T-helper 22 cell (primary cell): ENCODE measurements at regions not wholly inside any gene's neighbourhood (a gene's known extent, or its start where the extent isn't known, plus 50 kb on each side); places are given as distances from the start of the nearest gene placed in this dataset.
"Not testable (repeated sequence)": the region's sequence is repeated elsewhere in the genome, so short reads cannot be mapped to it uniquely, and the experiment has no call there.

Source experiments
- DNase-seq: peaks from one replicate; pipeline ENCODE4 v3.0.0-alpha.2; 2020; ENCODE audit warnings: low read depth

DNA sequence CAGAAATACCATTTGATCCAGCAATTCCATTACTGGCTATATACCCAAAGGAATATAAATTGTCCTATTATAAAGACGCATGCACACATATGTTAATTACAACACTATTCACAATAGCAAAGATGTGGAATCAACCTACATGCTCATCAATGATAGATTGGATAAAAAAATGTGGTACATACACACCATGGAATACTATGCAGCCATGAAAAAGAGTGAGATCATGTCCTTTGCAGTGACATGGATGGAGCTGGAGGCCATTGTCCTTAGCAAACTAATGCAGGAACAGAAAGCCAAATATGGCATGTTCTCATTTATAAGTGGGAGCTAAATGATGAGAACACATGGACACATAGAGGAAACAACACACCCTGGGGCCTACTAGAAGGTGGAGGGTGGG lies 78.3 kb upstream of the EED start:
- not testable (repeated sequence) for DNase-seq

DNA sequence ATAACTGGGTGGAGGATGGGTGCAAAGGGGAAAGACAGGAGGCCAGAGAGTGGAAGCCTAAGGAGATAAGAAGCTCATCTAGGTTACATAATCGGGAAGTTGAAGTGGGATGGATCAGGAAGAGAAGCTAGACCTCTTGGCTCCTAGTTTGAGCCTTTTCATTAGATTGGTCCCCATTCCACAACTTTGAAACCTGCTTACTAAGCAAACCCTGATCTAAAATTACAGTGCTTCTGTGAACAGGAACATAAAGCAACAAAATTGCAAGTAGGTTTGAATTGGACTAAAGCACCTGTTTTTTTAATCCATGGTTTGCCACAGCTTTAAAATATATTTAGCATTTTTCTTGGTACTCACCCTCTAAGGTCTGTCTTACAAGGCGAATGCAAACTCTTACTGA lies 80.4 kb upstream of the EED start:
- DNase-seq = no peak

DNA sequence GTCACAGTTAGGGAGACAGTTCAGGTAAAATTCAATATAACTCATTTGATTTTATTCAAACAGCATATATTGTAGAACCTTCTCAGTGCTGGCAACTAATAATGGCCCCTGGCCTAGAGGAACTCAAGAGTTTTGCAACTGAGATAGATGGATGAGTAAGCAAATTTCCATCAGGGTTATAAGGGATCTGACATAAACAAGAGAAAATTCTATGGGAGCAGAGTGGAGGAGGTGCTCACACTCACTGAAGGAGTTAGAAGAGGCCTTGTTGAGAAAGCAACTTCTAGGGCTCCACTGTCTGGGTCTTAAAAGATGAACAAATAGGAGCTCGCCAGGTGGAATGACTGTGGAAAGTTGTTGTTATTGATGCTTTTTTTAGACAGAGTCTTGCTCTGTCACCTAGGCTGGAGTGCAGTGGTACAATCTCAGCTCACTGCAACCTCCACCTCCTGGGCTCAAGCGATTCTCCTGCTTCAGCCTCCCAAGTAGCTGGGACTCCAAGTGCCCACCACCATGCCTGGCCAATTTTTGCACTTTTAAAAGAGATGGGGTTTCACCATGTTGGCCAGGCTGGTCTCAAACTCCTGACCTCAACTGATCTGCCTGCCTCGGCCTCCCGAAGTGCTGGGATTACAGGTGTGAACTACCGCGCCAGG lies 81.2 kb upstream of the EED start:
- not testable (repeated sequence) for DNase-seq

DNA sequence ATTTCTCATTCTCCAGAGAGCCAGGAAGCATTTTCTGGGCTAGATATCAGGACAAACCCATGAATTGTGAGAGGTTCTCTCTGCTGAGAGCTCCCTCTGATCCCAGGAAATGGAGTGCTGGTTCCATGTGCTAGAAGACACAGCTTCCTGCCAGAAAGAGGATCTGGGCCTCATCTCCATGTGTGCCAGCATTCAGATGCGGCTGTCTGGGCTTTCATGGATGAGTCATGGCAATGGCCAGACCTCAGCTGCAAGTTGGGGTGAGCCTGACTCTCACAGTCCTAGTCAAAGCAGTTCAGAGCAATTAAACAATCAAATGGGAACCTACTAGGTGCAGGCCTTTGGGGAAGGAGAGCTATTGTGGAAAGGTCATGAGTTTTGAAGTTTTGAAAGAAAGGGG lies 82.3 kb upstream of the EED start:
- no peak for DNase-seq

DNA sequence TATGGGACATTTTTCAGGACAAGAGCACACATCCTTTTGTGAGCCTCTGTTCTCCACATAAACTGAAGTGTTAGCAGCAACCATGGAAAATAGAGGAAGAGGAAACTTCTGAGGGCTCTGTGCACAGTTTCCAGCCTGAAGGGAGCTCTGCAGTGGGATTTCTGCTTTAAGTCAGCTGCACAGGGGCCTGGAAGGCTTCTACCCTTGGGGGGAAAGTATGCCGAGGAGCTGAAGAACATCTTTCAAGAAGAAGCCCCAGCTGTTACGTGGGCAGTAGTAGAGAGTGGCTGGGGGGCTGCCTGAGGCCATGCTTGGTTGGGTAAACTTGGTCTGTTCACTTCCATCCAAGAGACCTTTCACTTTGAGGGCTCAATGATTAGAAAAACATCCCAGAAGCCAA lies 82.7 kb upstream of the EED start:
- no peak for DNase-seq

DNA sequence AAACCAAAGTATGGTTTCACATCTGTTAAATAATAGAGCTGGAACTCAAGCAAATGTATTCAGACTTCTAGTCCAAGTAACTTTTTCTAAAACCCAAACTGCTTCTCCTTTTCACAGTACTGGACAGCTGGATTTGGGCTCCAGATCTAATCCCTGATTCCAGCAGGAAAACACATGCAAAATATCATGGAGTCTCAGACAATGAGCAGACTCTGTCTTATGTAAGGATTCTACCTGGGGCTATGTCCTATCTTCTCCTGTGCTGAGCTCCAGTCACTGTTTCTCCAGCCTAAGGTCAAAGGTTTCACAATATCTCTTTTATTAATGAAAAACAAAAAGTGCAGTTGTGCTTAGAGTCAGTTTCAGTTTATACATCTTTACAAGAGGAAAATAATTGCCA lies 83.2 kb upstream of the EED start:
- DNase-seq = no peak

DNA sequence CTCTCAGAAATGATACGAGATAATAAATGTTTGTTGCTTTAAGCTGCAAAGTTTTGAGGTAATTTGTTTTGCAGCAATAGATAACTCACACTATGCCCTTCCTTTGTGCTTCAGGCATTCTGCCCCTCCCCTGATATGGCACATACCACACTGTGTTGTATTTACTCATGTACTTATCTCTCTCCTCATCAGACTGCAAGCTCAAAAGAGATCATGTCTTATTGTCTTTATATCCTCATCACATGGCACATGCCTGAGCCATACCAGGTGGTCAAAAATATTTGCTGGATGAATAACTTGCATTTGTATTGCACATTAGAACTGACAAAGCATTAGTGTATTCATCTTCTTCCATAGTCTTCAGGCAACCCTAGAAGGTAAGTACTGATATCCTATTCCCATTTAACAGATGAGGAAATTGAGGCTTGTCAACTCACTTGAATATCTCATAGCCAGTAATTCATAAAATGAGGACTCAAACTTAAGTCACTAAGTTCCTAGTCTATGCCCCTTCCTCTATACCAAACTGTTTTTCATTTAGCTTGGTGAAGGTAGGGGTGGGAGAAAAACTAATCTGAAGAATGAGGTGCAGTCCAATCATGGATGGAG lies 83.9 kb upstream of the EED start:
- no peak for DNase-seq

DNA sequence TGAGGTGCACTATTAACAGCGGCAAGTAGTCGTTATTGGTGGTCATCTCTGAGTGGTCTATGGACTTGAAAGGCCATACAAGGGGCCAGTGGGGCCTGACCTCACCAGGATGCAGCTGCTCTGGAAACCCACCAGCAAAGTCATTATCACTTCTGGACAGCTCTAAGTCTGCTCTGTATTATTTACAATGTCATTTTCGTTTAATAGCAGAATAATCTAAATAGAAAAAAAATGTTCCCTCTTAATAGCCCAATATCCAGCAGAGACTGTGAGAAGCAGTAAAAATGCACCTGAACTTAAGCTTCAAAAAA lies 85.0 kb upstream of the EED start:
- no peak for DNase-seq

DNA sequence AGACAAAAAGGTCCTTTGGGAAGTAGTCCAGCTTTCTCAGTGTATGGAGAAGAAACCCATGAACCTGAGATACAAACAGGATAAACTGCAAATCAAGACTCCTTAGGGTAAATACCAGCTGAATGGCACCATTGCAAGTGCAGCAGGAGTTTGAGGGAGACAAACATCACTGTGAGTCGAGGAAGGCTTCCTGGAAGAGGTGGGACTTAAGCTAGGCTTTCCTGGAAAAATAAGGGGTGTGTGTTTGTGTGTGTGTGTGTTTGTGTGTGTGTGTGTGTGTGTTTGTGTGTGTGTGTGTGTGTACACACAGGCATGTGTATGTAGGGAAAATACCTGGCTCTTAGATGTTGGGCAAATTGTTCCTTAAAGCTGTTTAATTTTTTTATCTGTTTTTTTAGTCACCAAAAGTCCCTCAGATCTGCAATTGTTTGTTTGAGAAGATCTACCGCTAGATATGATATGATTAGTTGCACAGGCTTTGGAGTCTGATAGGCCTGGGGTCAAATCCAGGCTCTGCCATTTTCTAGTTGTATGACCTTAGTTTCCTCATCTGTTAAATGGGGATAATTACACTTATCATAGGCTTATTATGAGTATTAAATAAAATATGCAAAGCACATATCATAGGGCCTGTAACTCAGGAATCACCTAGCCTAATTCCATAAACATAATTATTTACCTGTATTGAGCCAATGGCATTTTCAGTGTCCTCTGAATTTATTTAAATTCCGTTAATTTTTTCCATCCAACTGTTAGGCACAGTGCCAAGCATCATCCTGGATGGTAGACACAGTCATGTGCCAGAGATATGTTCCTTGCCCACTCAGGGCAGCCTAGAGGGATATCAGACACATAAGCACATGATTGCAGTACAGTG lies 85.6 kb upstream of the EED start:
- DNase-seq = no peak

DNA sequence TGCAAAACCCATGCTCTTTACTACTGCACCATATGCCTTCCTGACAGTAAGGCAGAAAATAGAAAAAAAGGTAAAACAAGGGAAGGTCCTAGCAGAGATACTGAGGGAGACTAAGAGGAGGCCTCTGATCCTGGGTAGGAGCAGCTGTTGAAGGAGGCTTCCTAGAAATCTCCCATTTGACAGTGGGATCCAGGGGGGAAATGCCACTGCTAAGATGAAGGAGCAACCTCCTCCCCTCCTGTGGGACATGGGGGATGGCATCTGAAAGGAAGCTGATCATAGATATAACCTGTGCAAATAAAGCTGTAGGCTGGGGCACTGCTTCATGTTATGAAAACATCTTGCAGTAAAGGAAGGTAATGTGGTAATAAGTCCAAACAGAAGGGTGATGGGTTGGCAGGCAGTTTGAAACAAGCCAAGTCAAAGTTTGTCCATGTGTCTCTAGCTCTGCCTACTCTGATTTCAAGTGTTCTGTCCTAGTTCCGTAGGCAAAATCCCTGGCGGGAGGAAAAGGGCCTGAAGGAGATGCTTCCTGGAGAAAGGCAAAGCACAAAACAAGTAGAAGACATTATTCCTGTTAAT lies 86.7 kb upstream of the EED start:
- no peak for DNase-seq

DNA sequence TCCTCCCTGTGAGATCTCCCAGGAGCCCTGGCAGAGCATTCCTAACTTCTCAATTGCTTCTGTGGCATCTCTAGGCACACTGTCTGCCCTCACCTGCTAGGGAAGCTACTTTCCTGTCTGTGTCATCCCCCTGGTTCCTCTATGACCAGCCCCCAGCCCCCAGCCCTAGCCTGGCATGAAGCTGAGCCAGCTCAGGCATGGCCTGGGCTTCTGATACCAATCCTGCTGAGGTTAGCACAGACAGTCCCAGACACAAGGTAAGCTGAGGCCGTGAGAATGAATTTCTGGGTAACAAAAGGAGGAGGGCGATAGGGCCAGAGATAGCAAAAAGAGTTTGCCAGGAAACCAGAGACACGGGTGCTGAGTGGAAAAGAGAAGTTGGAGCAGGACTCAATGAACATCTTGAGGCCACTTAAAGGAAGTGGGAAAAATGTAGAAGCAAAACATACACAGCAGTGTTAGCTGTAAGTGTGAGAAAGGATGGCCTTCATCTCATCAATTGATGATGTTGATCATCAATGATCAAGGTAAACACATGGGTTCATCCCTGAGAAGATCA lies 87.6 kb upstream of the PICALM start:
- DNase-seq = no peak

DNA sequence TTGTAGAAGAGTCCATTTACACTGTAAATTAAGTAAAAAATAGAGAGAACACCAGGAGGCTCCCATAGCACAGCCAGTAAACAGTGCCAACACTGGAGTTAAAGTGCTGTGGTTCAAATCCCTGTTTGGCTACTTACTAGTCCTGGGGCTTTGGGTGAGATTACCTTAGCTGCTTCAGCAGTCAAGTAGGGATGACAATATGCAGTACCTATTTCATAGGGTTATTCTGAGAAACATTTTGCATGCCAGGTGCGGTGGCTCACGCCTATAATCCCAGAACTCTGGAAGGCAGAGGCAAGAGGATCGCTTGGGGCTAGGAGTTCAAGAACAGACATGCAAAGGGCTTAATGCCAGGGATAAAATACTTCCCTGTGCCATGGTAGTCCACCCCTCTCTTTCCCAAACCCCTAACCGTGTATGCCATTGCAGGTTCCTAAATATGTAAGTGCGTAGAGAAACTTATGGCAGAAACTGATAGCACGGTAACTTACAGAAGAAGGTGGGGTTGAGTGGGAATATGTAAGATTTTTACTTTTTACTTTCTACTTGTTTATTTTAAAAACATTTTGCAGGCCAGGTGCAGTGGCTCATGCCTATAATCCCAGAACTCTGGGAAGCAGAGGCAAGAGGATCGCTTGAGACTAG lies 86.4 kb upstream of the PICALM start:
- no peak for DNase-seq

DNA sequence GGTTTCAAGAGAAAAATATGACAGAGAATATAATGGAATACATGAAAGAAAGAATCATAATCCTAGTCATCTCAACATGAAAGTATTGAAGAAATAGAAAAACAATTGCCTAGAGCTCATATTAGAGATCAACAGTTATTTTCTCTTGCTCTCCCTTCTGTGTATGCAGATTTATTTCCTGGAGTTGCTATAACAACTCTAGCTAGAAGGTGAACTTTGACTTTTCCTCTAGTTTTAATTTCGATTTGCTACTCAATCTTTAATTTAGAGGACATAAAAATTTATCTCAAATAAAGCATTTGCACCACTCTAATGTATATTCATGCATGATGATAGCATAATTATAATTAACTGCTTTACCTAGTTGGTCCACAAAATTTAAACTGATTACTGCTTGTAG lies 84.6 kb upstream of the PICALM start:
- DNase-seq = no peak

DNA sequence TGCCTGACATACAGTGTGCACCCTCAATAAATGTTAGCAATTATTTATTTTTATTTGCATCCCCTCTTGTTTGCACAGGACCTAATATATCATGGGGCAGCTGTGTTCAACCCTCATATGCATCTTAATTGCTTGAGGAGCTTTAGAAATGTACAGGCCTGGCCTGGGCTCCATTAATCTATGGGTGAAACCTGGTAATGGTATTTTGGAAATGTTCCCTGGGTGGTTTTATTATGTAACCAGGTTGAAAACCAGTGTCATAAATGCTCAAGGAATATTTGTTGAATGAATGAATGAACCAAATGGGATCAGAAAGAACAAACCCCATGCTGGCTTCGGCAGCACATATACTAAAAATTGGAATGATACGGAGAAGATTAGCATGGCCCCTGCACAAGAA lies 84.0 kb upstream of the PICALM start:
- no peak for DNase-seq

DNA sequence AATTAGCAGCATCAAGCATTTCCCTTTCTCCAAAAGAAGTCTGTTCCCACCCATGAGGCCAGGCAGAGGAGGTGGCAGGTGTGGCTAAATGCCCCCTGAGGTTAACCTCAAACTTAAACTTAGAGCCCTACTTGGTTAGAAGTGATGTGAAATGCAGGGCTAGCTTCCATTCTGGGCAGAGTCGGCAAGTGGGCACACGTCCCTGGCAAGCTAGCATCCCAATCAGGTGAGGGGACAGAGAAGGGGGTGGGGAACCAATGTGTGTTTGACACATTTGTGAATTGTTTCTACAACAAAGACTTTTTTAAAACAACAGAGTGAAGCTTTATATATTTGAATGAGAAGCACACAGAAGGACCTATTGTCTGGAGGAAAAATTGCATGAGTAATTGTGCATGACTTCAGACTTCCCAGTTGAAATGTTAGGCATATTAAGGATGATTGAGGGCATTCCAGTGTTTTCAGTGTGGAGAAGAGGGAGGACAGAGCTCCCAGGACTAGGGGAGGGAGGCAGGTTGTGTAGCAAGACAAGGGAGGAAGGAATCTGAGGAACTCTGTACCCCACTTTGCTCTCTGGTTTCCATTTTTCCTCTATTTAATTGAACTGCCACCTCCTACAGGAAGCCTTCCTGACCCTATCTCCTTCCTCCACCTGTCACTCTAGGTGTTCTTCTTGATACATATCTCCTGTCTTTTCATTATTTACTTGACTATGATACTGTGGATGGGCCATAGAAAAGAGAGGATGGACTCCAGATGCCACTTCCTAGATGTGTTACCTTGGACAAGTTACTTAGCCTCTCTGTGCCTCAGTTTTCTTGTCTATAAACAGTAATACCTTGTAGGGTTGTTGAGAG lies 83.3 kb upstream of the PICALM start:
- DNase-seq = no peak

DNA sequence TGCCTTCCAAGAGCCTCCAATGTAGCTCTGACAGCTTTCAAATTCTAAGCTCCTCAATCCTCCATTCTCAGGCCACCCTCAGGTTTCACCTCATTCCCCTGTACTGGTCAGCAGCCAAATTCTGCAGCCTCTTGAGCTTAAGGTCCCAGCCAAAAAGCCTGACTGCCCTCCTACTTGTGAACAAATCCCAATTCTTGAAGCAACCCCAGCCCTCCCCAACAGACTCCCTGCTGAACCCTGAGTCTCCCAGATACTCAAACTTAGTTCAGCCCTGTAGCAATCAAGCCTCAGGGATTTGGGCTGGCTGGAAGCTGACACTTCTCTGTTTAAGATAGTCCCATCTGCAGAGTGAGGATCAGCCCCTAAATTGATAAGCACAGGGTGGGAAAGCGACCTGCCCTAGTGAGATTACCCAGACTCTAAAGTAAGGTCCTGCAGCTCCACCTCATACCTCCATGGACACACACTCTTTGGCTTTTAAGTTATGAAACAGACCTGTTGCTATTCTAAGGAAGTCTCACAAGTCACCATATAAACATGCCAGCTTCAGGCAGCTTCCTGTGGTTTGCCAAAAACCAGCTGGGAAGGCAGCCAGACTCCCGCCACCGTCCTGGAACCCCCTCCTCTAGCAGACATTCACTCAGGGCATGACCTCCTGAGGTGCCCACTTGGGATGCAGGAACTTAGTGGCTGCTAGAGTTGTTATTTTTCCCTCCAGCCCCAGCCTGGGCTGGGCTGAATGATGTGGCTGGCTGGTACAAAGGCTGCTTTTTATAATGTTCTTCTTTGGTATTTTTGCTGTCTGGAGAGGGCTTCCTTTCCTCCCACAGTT lies 82.5 kb upstream of the PICALM start:
- DNase-seq = no peak

DNA sequence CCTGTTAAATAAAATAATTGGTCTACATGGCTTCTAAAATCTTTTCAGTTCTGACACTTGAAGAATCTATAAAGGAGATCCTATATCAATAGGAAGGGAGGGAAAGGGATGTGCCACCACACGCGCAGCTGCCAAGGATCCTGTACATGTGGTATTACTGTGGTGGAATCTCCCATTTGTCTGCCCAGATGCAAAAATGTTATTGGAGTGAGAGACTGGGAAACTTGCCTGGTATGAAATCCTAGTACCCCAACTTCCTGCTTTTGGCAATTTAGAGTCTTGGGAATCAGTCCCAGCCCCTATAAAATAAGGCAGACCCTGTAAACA lies 81.9 kb upstream of the PICALM start:
- DNase-seq = no peak

DNA sequence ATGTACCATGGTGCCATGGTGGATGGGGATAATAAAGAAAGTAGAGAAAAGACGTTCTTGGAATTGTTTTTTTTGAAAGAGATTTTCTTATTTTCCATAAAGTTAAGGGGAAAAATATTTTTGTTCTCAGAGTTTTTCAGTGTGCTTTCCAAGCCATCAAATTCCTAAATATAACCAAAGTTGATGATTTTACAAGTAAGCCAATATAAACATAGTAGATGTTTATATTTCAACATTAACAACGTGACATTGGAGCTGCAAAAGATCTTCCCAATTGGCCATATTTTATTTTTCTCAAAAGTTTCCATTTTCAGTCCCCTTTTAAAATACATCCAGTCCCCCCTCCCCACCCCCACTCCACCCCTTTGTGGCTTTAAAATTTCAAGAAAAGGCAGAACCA lies 80.9 kb upstream of the PICALM start:
- DNase-seq = no peak

DNA sequence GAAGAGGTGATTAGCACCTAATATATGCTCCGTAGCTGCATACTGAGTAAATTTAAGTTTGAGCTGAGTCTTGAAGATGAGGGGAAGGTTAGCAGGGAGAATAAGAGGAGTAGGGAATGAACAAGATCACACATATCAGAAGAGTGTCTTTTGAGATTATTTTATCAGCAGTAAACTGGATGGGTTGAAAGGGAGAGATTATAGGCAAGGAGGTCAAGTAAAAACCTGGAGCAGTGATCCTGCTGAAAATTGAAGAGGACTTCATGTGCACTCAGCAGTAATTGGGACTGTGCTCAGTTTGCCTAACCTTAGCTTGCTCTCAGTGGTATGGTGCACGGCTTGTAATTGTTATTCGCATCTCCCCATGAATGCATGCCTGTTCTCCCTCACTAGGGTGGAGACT lies 79.5 kb upstream of the PICALM start:
- DNase-seq = no peak

DNA sequence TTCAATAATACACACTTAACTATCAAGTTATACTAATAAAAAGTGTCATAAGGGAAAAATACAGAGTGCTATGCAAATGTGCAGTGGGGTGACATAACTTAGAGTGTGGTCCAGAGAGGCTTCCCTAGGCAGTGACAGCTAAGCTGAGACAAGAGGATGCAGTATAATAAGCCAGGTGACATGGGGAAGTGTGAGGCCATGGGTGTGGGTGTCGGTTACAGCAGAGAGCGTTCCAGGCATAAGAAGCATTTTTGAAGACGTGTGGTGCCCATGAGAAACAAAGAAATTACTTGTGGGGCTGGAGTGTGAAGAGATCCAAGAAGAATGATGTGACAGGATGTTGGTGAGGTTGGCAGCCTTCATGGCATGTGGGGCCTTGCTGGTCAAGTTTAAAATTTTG lies 78.1 kb upstream of the PICALM start:
- DNase-seq = no peak
